ENCODE measurements at regions not wholly inside any gene's neighbourhood (a gene's known extent, or its start where the extent isn't known, plus 50 kb on each side); places are given as distances from the start of the nearest gene placed in this dataset.

GRCh38 chr4:14149176-14150053, 521.9 kb upstream of the BOD1L1 start:
- TF ChIP-seq YY1 (IDR thresholded peaks at IDR 0.05; ENCODE audit: insufficient read depth, insufficient read length) (no peak), ZNF274 (IDR thresholded peaks at IDR 0.05; ENCODE audit: low read depth, low read length) (no peak)

Data from NT2/D1 (cell line).